GM12874 (cell line): ENCODE measurements at regions not wholly inside any gene's neighbourhood (a gene's known extent, or its start where the extent isn't known, plus 50 kb on each side); places are given as distances from the start of the nearest gene placed in this dataset.

Experiments used
- CTCF ChIP-seq: IDR thresholded peaks from 2 replicates; pipeline ENCODE4 v1.5.1; 2011; ENCODE audit warnings: low read depth, mild to moderate bottlenecking, control low read depth, low read length, moderate library complexity; ENCODE audit not compliant: insufficient read depth

- no peak for TF ChIP-seq CTCF
Observed at GRCh38 chr2:176729706-176730569, 460.7 kb downstream of the MTX2 start.

- TF ChIP-seq CTCF = no peak
Observed at GRCh38 chr2:176732780-176733179, 463.5 kb downstream of the MTX2 start.

- no peak for TF ChIP-seq CTCF
Observed at GRCh38 chr2:176733698-176734430, 464.6 kb downstream of the MTX2 start.

GRCh38 chr2:176734868-176735267 lies 465.6 kb downstream of the MTX2 start:
- no peak for TF ChIP-seq CTCF

- no peak for TF ChIP-seq CTCF
Observed at GRCh38 chr2:176742271-176742670, 470.3 kb upstream of the HNRNPA3 start.

GRCh38 chr2:176743671-176744070 lies 468.9 kb upstream of the HNRNPA3 start:
- no peak for TF ChIP-seq CTCF

- no peak for TF ChIP-seq CTCF
Observed at GRCh38 chr2:176744146-176744545, 468.4 kb upstream of the HNRNPA3 start.
